ENCODE measurements at regions not wholly inside any gene's neighbourhood (a gene's known extent, or its start where the extent isn't known, plus 50 kb on each side); places are given as distances from the start of the nearest gene placed in this dataset.
A peak's percentile ranks its signal among the peaks of the same experiment; 100 is the strongest.

GRCh38 chr5:115375893-115376292, 79.4 kb upstream of the CCDC112 start:
- DNase-seq (ENCODE audit: low spot score) = no peak

GRCh38 chr5:115374057-115374775, 77.8 kb upstream of the CCDC112 start:
- no peak for DNase-seq (ENCODE audit: low spot score)

DNA sequence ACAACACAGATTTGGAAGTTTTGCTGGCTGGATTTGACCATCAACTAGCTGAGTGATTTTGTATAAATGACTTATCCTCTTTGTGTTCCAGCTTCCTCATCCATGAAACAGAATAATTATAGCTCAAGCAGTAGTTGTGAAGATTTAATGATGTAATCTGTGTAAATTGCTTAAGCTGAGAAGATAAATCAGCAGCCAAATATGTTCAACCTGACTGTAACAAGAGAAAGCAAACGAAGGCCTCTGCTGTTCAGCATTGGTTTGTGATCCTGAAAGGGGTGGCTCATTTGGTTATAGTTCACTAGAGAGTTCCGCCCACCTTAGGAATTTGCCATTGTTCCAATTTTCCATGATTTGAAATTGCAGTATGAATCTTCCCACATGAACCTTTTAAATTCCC, 75.7 kb upstream of the CCDC112 start:
- DNase-seq (ENCODE audit: low spot score) = no peak

DNA sequence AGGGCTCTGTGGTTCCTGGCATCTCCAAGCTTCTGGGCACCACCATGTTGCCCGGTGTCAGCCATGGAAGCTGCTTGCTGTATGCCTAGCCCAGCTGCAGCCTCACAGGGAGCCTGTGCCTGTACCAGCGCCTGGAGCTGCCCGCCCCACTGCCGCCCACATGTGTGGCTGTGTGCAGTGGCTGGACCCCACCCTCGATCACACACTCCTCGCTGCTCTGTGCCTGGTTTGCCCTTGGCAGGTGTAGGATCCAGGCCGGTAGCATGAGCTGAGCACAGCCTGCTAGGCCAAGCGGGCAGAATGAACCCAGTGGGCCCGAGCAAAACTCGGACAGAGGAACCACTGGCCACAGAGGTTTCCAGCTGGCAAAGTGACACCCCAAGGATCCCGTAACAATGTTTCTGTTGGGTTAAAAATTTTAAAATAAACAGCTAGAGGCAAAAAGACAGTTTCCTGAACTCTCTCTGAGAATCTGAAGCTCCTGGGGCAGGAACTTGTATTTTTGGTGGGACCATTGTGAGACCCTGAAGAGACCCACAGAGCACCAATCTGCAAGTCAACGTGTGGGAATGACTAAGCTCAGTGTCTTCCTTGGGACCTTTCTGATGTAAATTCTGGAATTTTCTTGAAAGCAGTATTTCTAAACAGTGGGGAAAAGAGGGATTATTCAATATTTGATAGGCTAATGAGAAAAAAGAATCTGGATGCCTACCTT, 73.1 kb upstream of the CCDC112 start:
- DNase-seq (ENCODE audit: low spot score) = no peak

- DNase-seq (ENCODE audit: low spot score) = peak; percentile 35
Observed at GRCh38 chr5:115366223-115366622, 69.8 kb upstream of the CCDC112 start.

DNA sequence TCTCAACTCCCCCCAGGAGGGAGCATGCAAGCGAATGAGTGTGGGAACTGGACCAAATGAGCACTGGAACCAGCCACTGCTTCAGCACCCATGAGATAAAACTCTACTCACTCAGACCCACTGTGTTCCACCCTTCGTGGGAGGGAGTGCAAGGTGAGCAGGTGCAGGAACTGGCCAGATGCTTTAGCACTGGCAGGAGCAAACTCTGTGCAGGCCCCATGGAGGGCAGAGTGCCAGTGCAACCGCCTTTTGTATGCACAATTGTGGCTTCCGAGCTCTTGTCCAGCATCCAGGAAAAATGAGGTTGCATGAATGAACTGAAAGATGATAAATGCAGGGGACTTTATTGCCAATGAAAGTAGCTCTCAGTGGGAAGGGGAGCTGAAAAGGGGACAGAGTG, 67.4 kb upstream of the CCDC112 start:
- no peak for DNase-seq (ENCODE audit: low spot score)

- no peak for DNase-seq (ENCODE audit: low spot score)
Observed at GRCh38 chr5:115360046-115360685, 63.7 kb upstream of the CCDC112 start.

DNA sequence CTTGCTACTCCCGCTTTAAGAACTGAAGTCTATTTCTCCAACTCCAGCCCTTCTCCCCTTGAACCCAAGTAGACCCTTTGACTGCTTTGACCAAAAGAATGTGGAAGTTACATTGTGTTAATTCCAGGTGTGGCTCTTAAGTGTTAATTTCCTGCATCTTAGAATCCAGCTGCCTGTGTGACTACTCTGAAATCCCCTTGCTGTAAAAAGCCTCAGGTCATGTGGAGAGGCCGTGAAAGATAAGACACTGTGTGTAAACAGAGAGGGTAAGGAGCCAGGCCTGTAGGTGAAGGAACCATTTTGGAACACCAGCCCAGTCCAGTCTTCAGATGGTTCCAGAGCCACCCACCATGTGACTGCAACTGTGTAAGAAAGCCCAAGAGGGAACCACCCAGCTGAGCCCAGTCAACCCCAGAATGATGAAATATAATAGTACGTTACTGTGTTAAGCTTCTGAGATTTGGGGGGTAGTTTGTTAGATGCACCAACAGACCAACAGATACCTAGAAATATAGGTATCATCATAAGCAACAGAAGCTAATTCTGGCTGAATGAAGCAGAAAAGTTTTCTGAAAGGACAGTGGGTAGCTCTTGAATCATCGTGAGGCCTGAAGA, 59.4 kb upstream of the CCDC112 start:
- no peak for DNase-seq (ENCODE audit: low spot score)

- DNase-seq (ENCODE audit: low spot score) = no peak
Observed at GRCh38 chr5:115355095-115355494, 58.6 kb upstream of the CCDC112 start.

DNA sequence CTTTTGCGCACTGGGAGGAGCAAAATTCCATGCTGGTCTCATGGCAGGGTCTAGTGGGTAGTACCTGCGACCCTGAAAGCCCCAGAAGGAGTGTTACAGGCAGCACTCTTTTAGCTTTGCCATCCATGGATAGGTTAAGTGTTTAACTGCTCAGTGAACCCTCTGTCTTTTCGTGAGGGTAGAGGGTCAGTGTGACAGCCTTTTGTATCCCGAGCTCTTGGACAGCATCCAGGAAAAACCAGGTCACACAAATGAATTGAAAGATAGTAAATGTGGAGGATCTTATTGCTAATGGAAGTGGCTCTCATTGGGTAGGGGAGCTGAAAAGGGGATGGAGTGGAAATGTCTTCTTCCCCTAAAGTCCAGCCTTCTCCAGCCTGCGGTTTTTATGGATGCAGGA, 57.8 kb upstream of the CCDC112 start:
- DNase-seq (ENCODE audit: low spot score) = no peak

- DNase-seq (ENCODE audit: low spot score) = no peak
Observed at GRCh38 chr5:115352571-115352970, 56.1 kb upstream of the CCDC112 start.

- DNase-seq (ENCODE audit: low spot score) = no peak
Observed at GRCh38 chr5:115351356-115352195, 55.1 kb upstream of the CCDC112 start.

GRCh38 chr5:115350894-115351293, 54.4 kb upstream of the CCDC112 start:
- no peak for DNase-seq (ENCODE audit: low spot score)

- peak; percentile 36 for DNase-seq (ENCODE audit: low spot score)
Observed at GRCh38 chr5:115349001-115349817, 52.8 kb upstream of the CCDC112 start.

GRCh38 chr5:115348175-115348574, 51.7 kb upstream of the CCDC112 start:
- no peak for DNase-seq (ENCODE audit: low spot score)

Data from pons (tissue), 1 donor.